Tibial artery (tissue), 4 donors: ENCODE measurements at regions not wholly inside any gene's neighbourhood (a gene's known extent, or its start where the extent isn't known, plus 50 kb on each side); places are given as distances from the start of the nearest gene placed in this dataset.

ENCODE experiments used
- DNase-seq, 2 donors: peaks; one replicate each; pipeline ENCODE4 v3.0.0-alpha.2; 2019
- H3K27ac ChIP-seq, 2 donors: fragments of 200-600 bp; sonication (generic) in 1 of 2; 1 replicate in 1 of 2; 2 replicates in 1 of 2; pipeline ENCODE4 v1.5.1; 2018 to 2019; ENCODE audit warnings: mild to moderate bottlenecking in 1 of 2
- H3K27me3 ChIP-seq, 2 donors: fragments of 200-600 bp; sonication (generic) in 1 of 2; one replicate each; pipeline versions ENCODE4 v1.5.1 to v1.6.0; 2016 to 2019
- H3K36me3 ChIP-seq, 3 donors: fragments of 200-600 bp; sonication (generic) in 2 of 3; one replicate each; pipeline ENCODE4 v1.5.1; 2016 to 2019; ENCODE audit warnings: mild to moderate bottlenecking in 2 of 3
- H3K4me1 ChIP-seq, 4 donors: fragments of 200-600 bp; sonication (generic) in 2 of 4; 1 replicate in 3 of 4; 2 replicates in 1 of 4; pipeline ENCODE4 v1.5.1; 2016 to 2019
- H3K4me3 ChIP-seq, 2 donors: fragments of 200-600 bp; sonication (generic) in 1 of 2; 1 replicate in 1 of 2; 2 replicates in 1 of 2; pipeline ENCODE4 v1.5.1; 2018 to 2019; ENCODE audit warnings: mild to moderate bottlenecking in 2 of 2
- H3K9me3 ChIP-seq, 3 donors: fragments of 200-600 bp; sonication (generic) in 1 of 3; one replicate each; pipeline ENCODE4 v1.5.1; 2016 to 2019
- intact Hi-C: fragments of 100-400 bp; cut with DNase I; formaldehyde crosslinking; loops from one replicate; pipeline ENCODE4 v1.15.0; 2023; ENCODE audit warnings: low total_unique reads
- TF ChIP-seq, protein P1 (sequence below), 2 experiments: fragments of 200-600 bp in 1 of 2; fragments of 450-650 bp in 1 of 2; IDR thresholded peaks; one replicate each; pipeline ENCODE4 v1.5.1; 2017 to 2019; ENCODE audit warnings: antibody characterized with exemption in 2 of 2, mild to moderate bottlenecking in 1 of 2, moderate library complexity in 1 of 2

DNA sequence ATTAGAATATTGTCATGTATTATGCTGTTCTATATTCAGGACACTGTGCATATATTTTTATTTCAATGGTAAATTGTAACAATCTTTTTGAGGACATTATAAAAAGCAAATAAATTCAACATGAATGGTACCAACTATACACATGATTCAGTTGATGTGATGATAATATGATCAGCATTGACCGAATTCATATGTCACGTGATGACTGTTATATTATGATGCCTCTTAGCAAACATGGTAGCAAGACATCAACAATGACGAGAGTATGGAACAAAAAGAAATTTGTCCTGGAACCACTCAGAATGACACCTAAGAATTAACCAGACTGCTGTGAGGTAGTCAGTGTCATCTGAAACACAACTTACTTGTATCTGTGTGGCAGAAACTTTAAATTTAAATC is 161.5 kb upstream of the OR13F1 start:
- no peaks in the 10 kb centered on the region for H3K9me3 ChIP-seq
- H3K4me1 ChIP-seq: no peaks in the 10 kb centered on the region
- no peak overlapping the region for H3K4me3 ChIP-seq
- H3K27ac ChIP-seq: no peak overlapping the region
- no peak for DNase-seq
- TF ChIP-seq, protein P1, sequence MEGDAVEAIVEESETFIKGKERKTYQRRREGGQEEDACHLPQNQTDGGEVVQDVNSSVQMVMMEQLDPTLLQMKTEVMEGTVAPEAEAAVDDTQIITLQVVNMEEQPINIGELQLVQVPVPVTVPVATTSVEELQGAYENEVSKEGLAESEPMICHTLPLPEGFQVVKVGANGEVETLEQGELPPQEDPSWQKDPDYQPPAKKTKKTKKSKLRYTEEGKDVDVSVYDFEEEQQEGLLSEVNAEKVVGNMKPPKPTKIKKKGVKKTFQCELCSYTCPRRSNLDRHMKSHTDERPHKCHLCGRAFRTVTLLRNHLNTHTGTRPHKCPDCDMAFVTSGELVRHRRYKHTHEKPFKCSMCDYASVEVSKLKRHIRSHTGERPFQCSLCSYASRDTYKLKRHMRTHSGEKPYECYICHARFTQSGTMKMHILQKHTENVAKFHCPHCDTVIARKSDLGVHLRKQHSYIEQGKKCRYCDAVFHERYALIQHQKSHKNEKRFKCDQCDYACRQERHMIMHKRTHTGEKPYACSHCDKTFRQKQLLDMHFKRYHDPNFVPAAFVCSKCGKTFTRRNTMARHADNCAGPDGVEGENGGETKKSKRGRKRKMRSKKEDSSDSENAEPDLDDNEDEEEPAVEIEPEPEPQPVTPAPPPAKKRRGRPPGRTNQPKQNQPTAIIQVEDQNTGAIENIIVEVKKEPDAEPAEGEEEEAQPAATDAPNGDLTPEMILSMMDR (IDR thresholded peaks at IDR 0.05): no peak
- intact Hi-C loops: no loop called here
- no peaks in the 10 kb centered on the region for H3K36me3 ChIP-seq
- no peaks in the 10 kb centered on the region for H3K27me3 ChIP-seq

DNA sequence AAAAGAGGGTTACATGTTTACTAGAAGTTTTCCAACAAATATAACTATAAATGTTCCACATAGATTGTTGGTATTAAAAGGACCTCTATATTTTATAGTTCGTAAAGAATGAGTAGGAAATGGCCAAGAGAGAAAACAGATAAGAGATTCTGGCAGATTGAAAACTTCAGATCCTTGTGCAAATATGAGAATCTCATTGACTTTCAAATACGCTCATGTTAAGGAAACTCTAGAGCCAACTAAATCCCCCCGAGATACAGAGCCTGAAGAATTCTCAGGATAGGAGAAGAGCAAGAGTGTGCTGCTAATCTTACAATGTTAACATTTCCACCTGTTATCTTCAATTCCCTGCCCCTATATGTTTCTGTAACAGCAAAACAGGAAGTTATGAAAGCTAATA is 159.0 kb upstream of the OR13F1 start:
- Histone ChIP-seq H3K27me3 (no peaks in the 10 kb centered on the region), H3K4me3 (no peak overlapping the region), H3K27ac (no peak overlapping the region), H3K4me1 (no peaks in the 10 kb centered on the region), H3K9me3 (no peaks in the 10 kb centered on the region), H3K36me3 (no peaks in the 10 kb centered on the region)
- TF ChIP-seq, protein P1 (IDR thresholded peaks at IDR 0.05): no peak
- intact Hi-C loops: no loop called here
- no peak for DNase-seq

DNA sequence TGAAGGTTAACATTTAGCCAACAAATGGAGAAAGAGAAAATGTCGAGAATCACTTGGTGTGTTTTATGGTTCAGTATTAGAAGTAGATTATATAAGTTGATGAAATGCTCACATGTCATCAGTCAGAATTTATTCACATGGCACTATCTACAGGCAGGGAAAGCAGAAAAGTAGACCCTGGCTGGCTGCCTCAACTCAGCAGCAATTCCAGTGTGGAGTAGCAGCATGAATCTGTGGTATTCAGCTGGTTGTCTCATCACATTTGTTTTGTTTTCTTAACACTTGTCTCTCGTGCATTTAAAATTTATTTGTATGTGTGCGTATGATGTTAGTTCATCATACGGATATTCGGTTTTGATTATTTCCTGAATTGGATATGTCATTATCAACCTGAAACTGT is 153.5 kb upstream of the OR13F1 start:
- Histone ChIP-seq H3K36me3 (no peaks in the 10 kb centered on the region), H3K9me3 (no peaks in the 10 kb centered on the region), H3K4me1 (no peaks in the 10 kb centered on the region), H3K27me3 (no peaks in the 10 kb centered on the region), H3K4me3 (no peak overlapping the region), H3K27ac (no peak overlapping the region)
- DNase-seq: no peak
- intact Hi-C loops: no loop called here
- TF ChIP-seq, protein P1 (IDR thresholded peaks at IDR 0.05): no peak

DNA sequence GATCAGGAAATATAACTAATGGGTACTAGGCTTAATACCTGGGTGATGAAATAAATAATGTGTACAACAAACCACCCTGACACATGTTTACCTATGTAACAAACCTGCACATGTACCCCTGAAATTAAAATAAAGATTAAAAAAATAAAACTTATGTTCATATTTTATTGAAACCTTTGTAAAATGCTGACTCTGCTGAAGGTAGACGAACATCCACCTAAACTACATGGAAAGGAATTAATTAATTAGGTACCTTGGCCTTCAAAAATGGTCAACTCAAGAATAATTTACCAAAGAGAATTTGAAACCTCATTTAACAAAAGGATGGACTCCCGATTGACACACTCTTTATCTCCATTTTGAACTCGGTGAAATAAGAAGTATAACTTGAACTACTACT is 152.3 kb upstream of the OR13F1 start:
- Histone ChIP-seq H3K27ac (no peak overlapping the region), H3K36me3 (no peaks in the 10 kb centered on the region), H3K27me3 (no peaks in the 10 kb centered on the region), H3K4me3 (no peak overlapping the region), H3K9me3 (no peaks in the 10 kb centered on the region), H3K4me1 (no peaks in the 10 kb centered on the region)
- DNase-seq: no peak
- TF ChIP-seq, protein P1 (IDR thresholded peaks at IDR 0.05): no peak
- intact Hi-C loops: no loop called here

DNA sequence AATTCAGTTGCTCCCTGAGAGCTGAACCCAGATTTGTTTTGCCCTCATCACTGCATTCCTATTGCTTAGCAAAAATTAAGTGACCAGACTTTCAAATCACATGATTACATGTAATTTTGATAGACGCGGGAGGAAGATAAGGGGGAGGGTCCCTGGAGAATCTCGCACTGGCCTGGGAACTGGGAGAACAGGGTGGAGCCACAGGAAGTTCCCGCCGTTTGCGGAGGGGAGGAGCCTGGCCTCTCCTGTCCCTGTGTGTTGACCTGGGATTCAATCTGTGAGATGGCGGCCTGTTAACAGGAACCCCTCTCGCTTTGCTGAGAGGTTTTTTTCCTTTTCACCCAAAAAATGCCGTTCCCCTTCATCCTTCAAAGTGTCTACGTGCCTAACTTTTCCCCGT is 142.9 kb upstream of the OR13F1 start:
- intact Hi-C loops: no loop called here
- TF ChIP-seq, protein P1 (IDR thresholded peaks at IDR 0.05): no peak
- Histone ChIP-seq H3K4me3 (no peak overlapping the region), H3K4me1 (no peaks in the 10 kb centered on the region), H3K9me3 (no peaks in the 10 kb centered on the region), H3K27ac (no peak overlapping the region), H3K27me3 (no peaks in the 10 kb centered on the region), H3K36me3 (no peaks in the 10 kb centered on the region)
- DNase-seq: no peak

DNA sequence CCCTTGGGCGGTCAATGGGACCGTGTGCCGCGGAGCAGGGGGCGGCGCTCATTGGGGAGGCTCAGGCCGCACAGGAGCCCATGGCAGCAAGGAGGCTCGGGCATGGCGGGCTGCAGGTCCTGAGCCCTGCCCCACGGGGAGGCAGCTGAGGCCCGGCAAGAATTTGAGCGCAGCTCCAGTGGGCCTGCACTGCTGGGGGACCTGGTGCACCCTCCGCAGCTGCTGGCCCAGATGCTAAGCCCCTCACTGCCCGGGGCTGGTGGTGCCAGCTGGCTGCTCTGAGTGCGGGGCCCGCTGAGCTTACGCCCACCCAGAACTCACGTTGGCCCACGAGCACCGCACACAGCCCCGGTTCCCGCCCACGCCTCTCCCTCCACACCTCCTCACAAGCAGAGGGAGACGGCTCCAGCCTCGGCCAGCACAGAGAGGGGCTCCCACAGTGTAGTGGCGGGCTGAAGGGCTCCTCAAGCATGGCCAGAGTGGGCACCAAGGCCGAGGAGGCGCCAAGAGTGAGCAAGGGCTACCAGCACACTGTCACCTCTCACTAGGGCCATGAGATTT is 141.1 kb upstream of the OR13F1 start:
- no peaks in the 10 kb centered on the region for H3K9me3 ChIP-seq
- peaks cover 0 to 4% (median 0%) of the 10 kb centered on the region in 4 donors for H3K4me1 ChIP-seq
- TF ChIP-seq, protein P1 (IDR thresholded peaks at IDR 0.05): no peak
- H3K27ac ChIP-seq: no peak overlapping the region
- H3K36me3 ChIP-seq: no peaks in the 10 kb centered on the region
- no peak for DNase-seq
- intact Hi-C loops: no loop called here
- H3K27me3 ChIP-seq: no peaks in the 10 kb centered on the region
- no peak overlapping the region for H3K4me3 ChIP-seq
